Naive B cell (primary cell): ENCODE measurements at regions not wholly inside any gene's neighbourhood (a gene's known extent, or its start where the extent isn't known, plus 50 kb on each side); places are given as distances from the start of the nearest gene placed in this dataset.

Source experiments
- ATAC-seq, 2 donors: fragments of 150-1000 bp; cut with Tn5 transposase; 2 replicates each; pipeline ENCODE4 v1.10.0; 2021; ENCODE audit warnings: low read depth in 2 of 2, mild to moderate bottlenecking in 2 of 2, moderate library complexity in 2 of 2
- DNase-seq: peaks from one replicate; pipeline ENCODE4 v3.0.0; 2022
- H3K27ac Mint-ChIP-seq, 6 donors: one replicate each; pipeline ENCODE4 v1.8.0; 2020 to 2022; ENCODE audit warnings: mild to moderate bottlenecking in 6 of 6, mixed read lengths in 6 of 6, moderate library complexity in 5 of 6, inconsistent platforms in 2 of 6
- H3K27me3 Mint-ChIP-seq, 3 donors: one replicate each; pipeline ENCODE4 v1.8.0; 2021 to 2022; ENCODE audit warnings: mixed read lengths in 3 of 3, mild to moderate bottlenecking in 1 of 3
- H3K36me3 Mint-ChIP-seq, 2 donors: one replicate each; pipeline ENCODE4 v1.8.0; 2020 to 2022; ENCODE audit warnings: mixed read lengths in 2 of 2, inconsistent platforms in 1 of 2, mild to moderate bottlenecking in 1 of 2
- H3K4me1 Mint-ChIP-seq, 3 donors: one replicate each; pipeline ENCODE4 v1.8.0; 2020 to 2022; ENCODE audit warnings: mixed read lengths in 3 of 3, inconsistent platforms in 1 of 3, mild to moderate bottlenecking in 1 of 3, moderate library complexity in 1 of 3
- H3K4me3 Mint-ChIP-seq, 8 donors: one replicate each; pipeline ENCODE4 v1.8.0; 2020 to 2022; ENCODE audit warnings: mild to moderate bottlenecking in 8 of 8, mixed read lengths in 8 of 8, moderate library complexity in 8 of 8, inconsistent platforms in 2 of 8
- H3K9me3 Mint-ChIP-seq, 7 donors: one replicate each; pipeline ENCODE4 v1.8.0; 2020 to 2022; ENCODE audit warnings: mixed read lengths in 7 of 7, mild to moderate bottlenecking in 5 of 7, inconsistent platforms in 2 of 7, moderate library complexity in 1 of 7

DNA sequence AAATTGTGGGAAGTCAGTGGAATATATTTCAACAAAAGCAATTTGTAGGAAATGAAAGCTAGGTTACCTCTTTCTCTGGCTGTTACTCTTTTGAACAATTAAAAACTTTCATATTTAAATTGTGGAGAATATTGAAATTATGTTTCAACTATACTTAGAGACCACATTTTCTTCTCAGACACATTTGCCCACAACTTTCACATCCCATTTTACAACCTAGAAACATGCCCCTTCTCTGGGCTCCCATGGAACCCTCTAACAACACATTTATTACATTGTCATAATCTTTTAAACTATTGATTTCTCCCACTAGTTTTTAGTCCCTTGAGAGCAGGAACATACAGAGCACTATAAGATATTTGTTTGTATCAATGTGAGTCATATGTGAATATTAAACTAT lies 211.7 kb upstream of the TTC14 start:
- no peaks in the 10 kb centered on the region for H3K27me3 Mint-ChIP-seq
- no peak overlapping the region for H3K4me3 Mint-ChIP-seq
- no peaks in the 10 kb centered on the region for H3K4me1 Mint-ChIP-seq
- DNase-seq (no peak), ATAC-seq (no peak)
- no peak overlapping the region for H3K27ac Mint-ChIP-seq
- no peaks in the 10 kb centered on the region for H3K9me3 Mint-ChIP-seq
- no peaks in the 10 kb centered on the region for H3K36me3 Mint-ChIP-seq

DNA sequence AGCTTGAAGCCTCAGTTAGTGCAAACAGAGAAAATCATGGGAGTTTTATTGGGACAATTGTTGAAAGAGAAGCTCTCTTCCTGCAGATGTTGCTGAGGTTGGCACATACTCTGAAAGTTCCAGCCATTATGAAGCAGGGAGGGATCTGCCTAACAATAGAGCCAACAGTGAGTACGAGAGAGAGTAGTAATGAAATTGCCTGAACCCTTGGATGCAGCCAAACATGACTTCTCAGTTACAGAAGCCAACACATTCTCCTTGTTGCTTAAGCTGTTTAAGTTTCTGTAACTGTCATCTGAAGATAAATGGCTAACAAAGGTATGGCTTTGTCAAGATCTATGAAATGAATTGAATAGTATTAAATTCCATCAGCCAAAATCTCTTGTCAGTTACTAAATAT lies 211.0 kb upstream of the TTC14 start:
- ATAC-seq (no peak), DNase-seq (no peak)
- Mint-ChIP-seq H3K36me3 (no peaks in the 10 kb centered on the region), H3K9me3 (no peaks in the 10 kb centered on the region), H3K4me1 (no peaks in the 10 kb centered on the region), H3K27me3 (no peaks in the 10 kb centered on the region), H3K4me3 (no peak overlapping the region), H3K27ac (no peak overlapping the region)

DNA sequence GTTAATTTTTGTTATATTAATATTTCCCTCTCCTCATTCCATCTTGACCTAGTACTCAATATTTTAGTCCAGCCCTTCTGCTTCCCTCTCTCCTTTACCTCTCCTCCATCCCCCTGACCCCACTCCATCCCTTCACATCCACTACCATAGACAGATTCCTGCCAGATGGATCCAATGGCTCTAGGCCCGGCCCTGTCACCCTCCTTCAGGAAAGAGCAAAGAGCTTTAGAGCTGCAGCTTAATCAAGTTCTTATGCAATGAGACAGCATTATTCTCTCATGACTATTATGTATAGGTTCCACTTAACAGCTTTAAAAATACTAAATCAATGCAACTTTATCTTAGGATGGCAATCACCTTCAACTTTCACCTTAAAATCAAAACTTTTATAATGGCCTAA lies 200.7 kb upstream of the TTC14 start:
- Mint-ChIP-seq H3K4me3 (no peak overlapping the region), H3K9me3 (peaks cover 0 to 5% (median 0%) of the 10 kb centered on the region in 7 donors), H3K27me3 (no peaks in the 10 kb centered on the region), H3K36me3 (no peaks in the 10 kb centered on the region), H3K27ac (no peak overlapping the region), H3K4me1 (no peaks in the 10 kb centered on the region)
- DNase-seq (no peak), ATAC-seq (no peak)

DNA sequence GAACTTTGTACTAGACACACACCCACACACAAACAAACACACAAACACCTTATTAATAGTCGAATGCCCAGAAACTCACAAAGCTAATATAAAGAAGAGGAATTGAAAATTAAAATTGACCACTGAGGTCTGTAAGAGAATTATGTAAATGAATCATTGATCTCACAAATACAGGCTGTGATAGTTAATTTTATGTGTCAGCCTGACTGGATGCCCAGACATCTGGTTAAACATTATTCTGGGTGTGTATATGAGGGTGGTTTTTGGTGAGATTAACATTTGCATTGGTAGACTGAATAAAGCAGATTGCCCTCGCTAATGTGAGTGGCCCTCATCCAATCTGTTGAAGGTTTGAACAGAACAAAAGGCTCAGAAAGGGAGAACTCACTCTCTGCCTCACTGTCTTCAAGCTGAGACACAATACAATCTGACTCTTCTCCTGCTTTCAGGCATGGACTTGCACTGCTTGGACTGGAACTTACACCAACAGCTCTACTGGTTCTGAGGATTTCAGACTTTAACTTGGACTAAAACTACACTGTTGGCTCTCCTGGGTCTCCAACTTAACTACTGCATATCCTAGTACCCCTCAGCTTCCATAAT lies 199.4 kb upstream of the TTC14 start:
- Mint-ChIP-seq H3K9me3 (peaks cover 0 to 2% (median 0%) of the 10 kb centered on the region in 7 donors), H3K27ac (no peak overlapping the region), H3K27me3 (no peaks in the 10 kb centered on the region), H3K36me3 (no peaks in the 10 kb centered on the region), H3K4me3 (no peak overlapping the region), H3K4me1 (no peaks in the 10 kb centered on the region)
- ATAC-seq: no peak
- DNase-seq: no peak

DNA sequence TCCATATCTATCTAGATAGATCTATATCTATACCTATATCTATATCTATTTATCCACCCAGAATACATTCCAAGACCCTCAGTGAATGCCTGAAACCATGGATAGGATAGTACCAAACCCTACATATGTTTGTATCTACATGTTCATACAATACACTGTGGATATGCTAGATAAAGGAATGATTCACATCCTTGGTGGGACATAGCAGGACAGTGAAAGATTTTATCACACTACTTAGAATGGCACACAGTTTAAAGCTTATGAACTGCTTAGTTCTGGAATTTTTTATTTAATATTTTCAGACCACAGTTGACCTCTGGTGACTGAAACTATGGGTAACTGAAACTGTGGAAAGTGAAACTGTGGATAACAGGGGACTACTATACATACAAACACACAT lies 198.8 kb upstream of the TTC14 start:
- ATAC-seq: no peak
- H3K4me3 Mint-ChIP-seq: no peak overlapping the region
- H3K27me3 Mint-ChIP-seq: no peaks in the 10 kb centered on the region
- no peaks in the 10 kb centered on the region for H3K4me1 Mint-ChIP-seq
- peaks cover 0 to 2% (median 0%) of the 10 kb centered on the region in 7 donors for H3K9me3 Mint-ChIP-seq
- H3K36me3 Mint-ChIP-seq: no peaks in the 10 kb centered on the region
- no peak for DNase-seq
- no peak overlapping the region for H3K27ac Mint-ChIP-seq

DNA sequence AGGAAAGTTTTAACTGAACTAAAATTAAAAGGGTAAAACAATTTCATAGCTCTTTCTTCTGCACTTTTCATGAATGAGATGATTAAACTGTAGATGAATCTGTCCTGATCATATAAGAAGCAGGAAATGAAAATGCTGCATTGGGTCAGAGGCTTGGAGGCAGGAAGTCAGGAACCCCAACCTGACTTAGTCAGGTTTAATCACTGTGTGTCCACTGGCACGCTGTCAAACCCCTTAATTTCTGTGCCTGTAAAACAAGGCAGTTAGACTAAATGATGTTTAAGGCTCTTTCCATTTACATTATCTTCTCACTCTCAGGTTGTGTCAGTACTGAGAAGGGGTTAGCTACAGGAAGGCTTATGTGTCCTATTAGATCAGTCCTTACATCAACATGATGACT lies 193.3 kb upstream of the TTC14 start:
- Mint-ChIP-seq H3K4me1 (no peaks in the 10 kb centered on the region), H3K36me3 (no peaks in the 10 kb centered on the region), H3K4me3 (no peak overlapping the region), H3K27ac (no peak overlapping the region), H3K9me3 (peaks cover 0 to 3% (median 2%) of the 10 kb centered on the region in 7 donors), H3K27me3 (no peaks in the 10 kb centered on the region)
- ATAC-seq: no peak
- no peak for DNase-seq

DNA sequence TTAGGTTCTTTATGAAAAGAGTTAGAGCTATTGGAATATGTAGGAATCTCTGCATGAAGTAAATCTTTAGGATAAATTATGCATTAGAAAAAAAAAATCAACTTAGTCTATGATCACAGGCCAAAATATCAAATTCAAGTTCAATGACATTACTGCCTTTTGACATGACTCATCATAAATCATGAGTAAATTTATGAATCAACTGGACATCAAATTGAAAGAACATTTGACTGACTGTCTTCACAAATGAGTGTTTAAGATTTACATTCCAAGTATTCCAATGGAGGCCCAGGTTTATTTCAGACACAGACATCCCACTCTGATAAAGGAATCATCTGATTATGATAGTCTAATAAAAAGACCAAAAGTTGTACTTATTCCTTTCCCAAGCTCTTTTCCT lies 192.8 kb upstream of the TTC14 start:
- Mint-ChIP-seq H3K27ac (no peak overlapping the region), H3K9me3 (peaks cover 0 to 3% (median 2%) of the 10 kb centered on the region in 7 donors), H3K36me3 (no peaks in the 10 kb centered on the region), H3K4me3 (no peak overlapping the region), H3K27me3 (no peaks in the 10 kb centered on the region), H3K4me1 (no peaks in the 10 kb centered on the region)
- ATAC-seq (no peak), DNase-seq (no peak)

DNA sequence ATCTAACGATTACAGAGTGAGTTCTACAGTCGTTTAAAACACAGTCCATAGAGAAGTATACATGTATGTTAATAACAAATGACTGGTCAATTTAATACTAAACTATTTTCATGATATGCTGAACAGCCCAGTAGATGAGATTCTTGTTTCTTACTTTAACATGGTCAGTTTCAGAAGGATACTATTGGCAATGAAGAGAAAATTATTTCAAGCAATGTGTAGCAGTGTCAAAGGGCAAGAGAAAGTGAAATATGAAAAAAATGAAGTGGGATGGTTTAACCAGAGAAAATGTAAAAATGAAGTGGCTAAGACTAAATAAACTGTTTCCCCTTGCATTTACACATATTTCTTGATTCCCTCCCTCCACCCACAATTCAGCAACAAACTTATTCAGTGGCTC lies 192.1 kb upstream of the TTC14 start:
- no peaks in the 10 kb centered on the region for H3K4me1 Mint-ChIP-seq
- ATAC-seq (no peak), DNase-seq (no peak)
- no peak overlapping the region for H3K4me3 Mint-ChIP-seq
- H3K9me3 Mint-ChIP-seq: peaks cover 0 to 3% (median 2%) of the 10 kb centered on the region in 7 donors
- H3K27me3 Mint-ChIP-seq: no peaks in the 10 kb centered on the region
- no peak overlapping the region for H3K27ac Mint-ChIP-seq
- H3K36me3 Mint-ChIP-seq: no peaks in the 10 kb centered on the region

DNA sequence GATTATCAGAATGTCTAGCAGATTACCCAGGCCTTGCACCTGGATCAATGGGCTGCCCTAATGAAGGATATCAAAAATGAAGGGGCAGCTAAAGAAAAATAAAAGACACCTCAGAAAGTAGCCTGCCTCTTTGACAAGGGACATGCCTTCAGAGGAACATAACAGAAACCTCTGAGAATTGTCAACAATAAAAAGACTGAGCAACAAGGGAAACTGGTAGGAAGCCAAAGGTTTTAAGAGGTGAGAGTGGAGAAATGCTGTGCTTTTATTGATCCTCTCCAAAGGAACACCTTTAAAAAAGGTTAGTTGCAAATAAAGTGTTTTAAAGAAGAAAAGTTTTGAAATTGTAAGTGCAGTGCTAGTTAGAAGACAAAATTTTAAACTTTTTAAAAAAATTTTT lies 187.8 kb upstream of the TTC14 start:
- H3K9me3 Mint-ChIP-seq: peaks cover 0 to 13% (median 1%) of the 10 kb centered on the region in 7 donors

DNA sequence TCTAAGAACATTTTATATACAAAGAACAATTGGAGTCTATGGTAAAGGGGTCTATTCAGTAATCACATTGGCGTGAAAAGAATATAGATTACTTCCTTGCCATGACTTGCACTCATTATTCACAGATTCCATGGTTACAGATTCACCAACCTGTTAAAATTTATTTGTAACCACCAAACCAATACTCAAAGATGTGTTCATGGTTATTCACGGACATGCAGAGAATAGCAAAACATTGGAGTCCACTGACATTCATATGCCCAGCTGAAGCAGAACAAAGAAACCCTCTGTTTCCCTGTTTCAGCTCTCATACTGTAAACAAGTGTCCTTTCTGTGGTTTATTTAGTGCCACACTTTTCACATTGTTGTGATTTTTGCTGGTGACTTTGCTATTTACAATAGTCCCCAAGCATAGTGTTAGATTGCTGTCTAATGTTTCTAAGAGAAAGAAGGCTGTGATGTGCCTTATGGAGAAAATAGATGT lies 185.8 kb upstream of the TTC14 start:
- Mint-ChIP-seq H3K36me3 (no peaks in the 10 kb centered on the region), H3K9me3 (peaks cover 0 to 14% (median 1%) of the 10 kb centered on the region in 7 donors), H3K27ac (no peak overlapping the region), H3K4me3 (no peak overlapping the region), H3K27me3 (no peaks in the 10 kb centered on the region), H3K4me1 (no peaks in the 10 kb centered on the region)
- ATAC-seq (no peak), DNase-seq (no peak)

More for the DNA sequence above, 187.8 kb upstream of the TTC14 start:
- Mint-ChIP-seq H3K4me3 (no peak overlapping the region), H3K27me3 (no peaks in the 10 kb centered on the region), H3K4me1 (no peaks in the 10 kb centered on the region), H3K27ac (no peak overlapping the region), H3K36me3 (no peaks in the 10 kb centered on the region)
- DNase-seq (no peak), ATAC-seq (no peak)

DNA sequence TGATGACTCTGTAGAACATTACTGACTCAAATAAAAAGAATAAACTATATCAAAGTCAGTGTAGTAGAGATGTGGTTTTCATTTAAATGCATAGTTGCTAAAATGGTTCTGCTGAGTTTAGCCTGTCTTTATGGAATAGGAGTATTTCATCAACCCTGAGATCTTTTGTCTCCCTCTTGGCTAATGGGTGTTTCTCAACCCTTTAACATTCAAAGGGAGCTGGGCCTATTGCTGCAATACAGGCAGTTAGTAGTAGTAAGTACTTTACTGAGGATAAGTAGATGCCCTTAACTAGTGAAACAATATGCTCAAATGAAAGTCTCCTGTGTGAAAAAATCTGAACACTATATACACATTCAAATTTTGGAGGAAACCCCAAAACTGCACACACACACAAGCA lies 184.7 kb upstream of the TTC14 start:
- no peaks in the 10 kb centered on the region for H3K36me3 Mint-ChIP-seq
- peaks cover 0 to 15% (median 1%) of the 10 kb centered on the region in 7 donors for H3K9me3 Mint-ChIP-seq
- H3K27me3 Mint-ChIP-seq: no peaks in the 10 kb centered on the region
- ATAC-seq: no peak
- no peak overlapping the region for H3K27ac Mint-ChIP-seq
- H3K4me3 Mint-ChIP-seq: no peak overlapping the region
- no peaks in the 10 kb centered on the region for H3K4me1 Mint-ChIP-seq
- no peak for DNase-seq

DNA sequence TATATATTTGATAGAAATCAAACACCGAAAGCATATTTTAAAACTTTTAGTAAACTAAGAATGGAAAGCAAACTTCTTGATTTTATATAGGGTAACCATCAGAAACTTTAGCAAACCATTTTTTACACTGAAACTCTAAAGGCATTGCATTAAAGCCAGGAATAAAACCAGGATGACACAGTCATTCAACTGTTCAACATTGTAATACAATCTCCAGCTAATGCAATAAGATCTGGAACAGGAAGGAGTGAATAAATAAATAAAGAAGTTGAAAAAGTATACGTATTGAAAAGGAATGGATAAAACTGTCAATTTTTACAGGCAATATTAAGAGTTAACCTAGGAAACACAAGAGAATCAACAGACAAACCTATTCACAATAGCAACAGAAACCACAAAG lies 181.9 kb upstream of the TTC14 start:
- H3K4me3 Mint-ChIP-seq: no peak overlapping the region
- peaks cover 0 to 14% (median 4%) of the 10 kb centered on the region in 7 donors for H3K9me3 Mint-ChIP-seq
- H3K36me3 Mint-ChIP-seq: no peaks in the 10 kb centered on the region
- no peaks in the 10 kb centered on the region for H3K4me1 Mint-ChIP-seq
- no peak overlapping the region for H3K27ac Mint-ChIP-seq
- DNase-seq (no peak), ATAC-seq (no peak)
- no peaks in the 10 kb centered on the region for H3K27me3 Mint-ChIP-seq

DNA sequence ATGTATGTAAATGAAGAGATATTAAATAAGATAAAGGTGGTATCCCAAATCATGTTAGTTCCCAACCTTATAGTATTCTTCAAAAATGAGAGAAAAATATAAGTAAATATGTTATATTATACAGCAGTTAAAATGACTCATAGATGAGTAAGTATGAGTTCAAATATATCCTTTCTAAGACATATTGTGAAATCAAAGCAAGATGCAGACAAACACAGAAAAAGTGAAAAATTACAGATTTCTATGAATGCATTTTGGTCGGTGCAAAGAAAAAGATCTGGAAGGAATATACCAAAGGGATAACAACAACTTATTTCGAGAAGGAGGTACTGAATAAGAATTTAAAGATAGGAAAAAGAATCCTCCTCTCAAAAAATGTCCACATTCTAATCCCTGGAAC lies 181.2 kb upstream of the TTC14 start:
- H3K27ac Mint-ChIP-seq: no peak overlapping the region
- H3K9me3 Mint-ChIP-seq: peaks cover 0 to 14% (median 4%) of the 10 kb centered on the region in 7 donors
- no peak overlapping the region for H3K4me3 Mint-ChIP-seq
- H3K36me3 Mint-ChIP-seq: no peaks in the 10 kb centered on the region
- ATAC-seq (no peak), DNase-seq (no peak)
- no peaks in the 10 kb centered on the region for H3K4me1 Mint-ChIP-seq
- H3K27me3 Mint-ChIP-seq: no peaks in the 10 kb centered on the region

DNA sequence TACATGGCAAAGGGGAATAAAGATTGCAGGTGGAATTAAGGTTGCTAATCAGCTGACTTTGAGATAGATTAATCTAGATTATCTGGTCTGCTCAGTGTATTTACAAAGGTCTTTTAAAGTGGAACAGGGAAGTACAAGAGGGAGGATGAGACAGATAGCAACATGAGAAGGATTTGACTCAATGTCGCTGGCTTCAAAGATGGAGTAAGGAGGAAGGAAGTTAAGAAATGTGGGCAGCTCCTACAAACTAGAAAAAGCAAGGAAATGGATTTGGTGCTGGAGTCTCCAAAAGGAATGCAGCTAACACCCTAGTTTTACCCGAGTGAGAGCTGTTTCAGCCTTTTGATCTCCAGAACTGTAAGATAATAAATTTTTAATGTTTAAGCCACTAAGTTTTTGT lies 180.7 kb upstream of the TTC14 start:
- no peak for ATAC-seq
- H3K27me3 Mint-ChIP-seq: no peaks in the 10 kb centered on the region

DNA sequence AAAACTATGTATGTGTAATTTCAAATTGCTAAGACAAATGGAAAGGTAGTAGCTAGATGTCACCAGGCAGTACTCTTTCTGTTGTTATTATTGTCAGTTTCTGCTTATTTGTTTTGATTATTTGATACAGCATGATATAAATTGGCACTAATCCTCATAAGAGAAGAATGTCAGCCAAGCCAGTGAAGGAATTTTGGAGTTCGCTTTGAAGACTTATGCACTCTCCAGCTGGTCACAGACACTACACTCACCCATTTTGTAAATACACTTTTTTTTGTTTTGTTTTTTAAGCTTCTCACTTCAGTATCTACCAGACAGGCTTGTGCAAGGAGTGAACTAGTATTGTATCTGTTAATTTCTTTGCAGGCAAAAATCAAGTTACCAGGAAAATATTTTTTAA lies 180.2 kb upstream of the TTC14 start:
- H3K36me3 Mint-ChIP-seq: no peaks in the 10 kb centered on the region
- ATAC-seq (no peak), DNase-seq (no peak)
- no peak overlapping the region for H3K4me3 Mint-ChIP-seq
- peaks cover 0 to 16% (median 4%) of the 10 kb centered on the region in 7 donors for H3K9me3 Mint-ChIP-seq
- no peak overlapping the region for H3K27ac Mint-ChIP-seq
- H3K4me1 Mint-ChIP-seq: no peaks in the 10 kb centered on the region
- H3K27me3 Mint-ChIP-seq: no peaks in the 10 kb centered on the region

More for the DNA sequence above, 180.7 kb upstream of the TTC14 start:
- H3K9me3 Mint-ChIP-seq: peaks cover 0 to 14% (median 4%) of the 10 kb centered on the region in 7 donors
- DNase-seq: no peak
- H3K4me1 Mint-ChIP-seq: no peaks in the 10 kb centered on the region
- no peak overlapping the region for H3K27ac Mint-ChIP-seq
- H3K36me3 Mint-ChIP-seq: no peaks in the 10 kb centered on the region
- no peak overlapping the region for H3K4me3 Mint-ChIP-seq
